ENCODE measurements at regions not wholly inside any gene's neighbourhood (a gene's known extent, or its start where the extent isn't known, plus 50 kb on each side); places are given as distances from the start of the nearest gene placed in this dataset.

DNA sequence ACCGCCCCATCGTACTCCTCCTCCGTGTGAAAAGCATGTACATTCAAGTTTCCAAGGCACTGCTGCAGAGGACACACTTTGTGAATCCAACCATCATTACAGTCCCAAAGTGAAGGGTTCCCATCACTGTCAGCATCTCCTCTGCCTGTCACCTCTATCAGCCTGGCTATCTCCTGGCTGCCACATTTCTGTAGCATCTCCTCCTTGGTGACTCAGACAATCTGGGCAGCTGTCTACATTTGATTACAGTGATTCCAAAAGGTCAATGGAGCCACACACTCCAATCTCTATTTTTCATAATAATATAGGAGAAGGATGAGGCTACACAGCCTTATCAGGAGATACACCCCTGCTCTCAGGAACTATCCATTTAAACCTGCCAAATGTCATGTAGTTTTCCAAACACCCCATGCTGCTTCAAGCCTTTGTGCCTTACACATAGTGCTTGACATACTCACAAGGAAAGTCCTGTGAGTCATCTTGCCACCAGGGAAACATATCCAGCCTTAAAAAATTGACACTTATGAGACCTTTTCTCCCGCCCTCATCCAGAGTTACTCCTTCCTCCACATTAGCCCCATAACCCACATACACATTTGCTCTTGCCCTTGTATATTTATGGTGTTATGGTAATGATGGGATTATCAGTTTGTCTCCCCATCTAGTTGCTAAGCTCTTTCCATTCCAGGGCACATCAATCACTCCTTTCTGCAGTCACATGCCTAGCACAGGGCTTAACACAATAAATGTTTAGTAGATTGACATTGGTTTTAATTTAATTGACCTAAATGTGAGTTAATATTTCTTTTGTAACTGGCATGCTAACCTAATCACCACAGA is 250.1 kb upstream of the CDH5 start:
- no peaks in the 10 kb centered on the region for H3K36me3 Mint-ChIP-seq (ENCODE audit: low read depth)
- H3K4me1 Mint-ChIP-seq (ENCODE audit: low read depth), result no peaks in the 10 kb centered on the region
- DNase-seq (ENCODE audit: low spot score), result no peak
- intact Hi-C loops (cut with micrococcal nuclease), result no loop called here
- no peak overlapping the region for H3K27ac Mint-ChIP-seq
- H3K4me3 Mint-ChIP-seq, result no peak overlapping the region
- H3K9me3 Mint-ChIP-seq, result no peaks in the 10 kb centered on the region
- H3K27me3 Mint-ChIP-seq (ENCODE audit: insufficient read depth), result no peaks in the 10 kb centered on the region

DNA sequence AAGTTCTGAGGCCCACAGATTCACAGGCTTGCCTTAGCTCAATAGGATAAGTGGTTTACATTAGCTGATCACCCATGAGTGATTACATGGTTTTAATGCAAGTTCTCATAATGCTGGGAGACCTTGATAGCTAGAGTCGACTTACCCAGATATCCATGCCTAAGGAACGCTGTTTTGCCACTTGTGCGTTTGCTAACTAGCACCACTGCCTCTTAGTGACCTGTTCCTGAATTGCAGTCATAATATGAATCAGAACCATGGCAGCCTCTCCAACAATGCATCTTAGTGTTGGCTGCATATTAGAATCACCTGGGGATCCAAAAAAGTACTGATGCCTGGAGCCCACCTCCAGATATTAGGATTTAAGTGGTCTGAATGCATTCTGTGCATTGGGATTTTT is 251.1 kb upstream of the CDH5 start:
- no peaks in the 10 kb centered on the region for H3K36me3 Mint-ChIP-seq (ENCODE audit: low read depth)
- DNase-seq (ENCODE audit: low spot score), result no peak
- H3K27ac Mint-ChIP-seq, result no peak overlapping the region
- no peaks in the 10 kb centered on the region for H3K27me3 Mint-ChIP-seq (ENCODE audit: insufficient read depth)
- no peaks in the 10 kb centered on the region for H3K4me1 Mint-ChIP-seq (ENCODE audit: low read depth)
- no peaks in the 10 kb centered on the region for H3K9me3 Mint-ChIP-seq
- H3K4me3 Mint-ChIP-seq, result no peak overlapping the region
- intact Hi-C loops (cut with micrococcal nuclease), result no loop called here

DNA sequence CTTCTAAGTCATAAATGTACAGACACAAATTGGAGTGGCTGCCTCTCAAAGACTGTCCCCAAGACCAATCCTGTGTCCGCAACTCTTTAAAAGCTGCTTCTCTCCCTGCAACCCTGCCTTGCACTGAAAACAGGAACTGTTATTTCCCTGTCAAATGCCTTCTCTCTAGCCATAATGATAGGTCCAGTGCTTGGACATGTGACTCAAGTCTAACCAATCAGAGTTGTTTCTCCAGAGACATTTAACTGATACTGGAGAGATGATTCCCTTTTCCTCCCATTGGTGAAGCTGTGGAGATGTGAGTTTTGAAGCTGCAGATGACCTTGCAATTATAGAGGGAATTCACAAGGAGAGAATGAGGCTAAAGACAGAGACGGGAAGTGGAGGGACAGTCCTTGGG is 253.3 kb upstream of the CDH5 start:
- no peak for DNase-seq (ENCODE audit: low spot score)
- Mint-ChIP-seq H3K4me3 (no peak overlapping the region), H3K27me3 (ENCODE audit: insufficient read depth) (no peaks in the 10 kb centered on the region), H3K27ac (no peak overlapping the region), H3K9me3 (no peaks in the 10 kb centered on the region), H3K36me3 (ENCODE audit: low read depth) (no peaks in the 10 kb centered on the region), H3K4me1 (ENCODE audit: low read depth) (no peaks in the 10 kb centered on the region)
- intact Hi-C loops (cut with micrococcal nuclease), result no loop called here

DNA sequence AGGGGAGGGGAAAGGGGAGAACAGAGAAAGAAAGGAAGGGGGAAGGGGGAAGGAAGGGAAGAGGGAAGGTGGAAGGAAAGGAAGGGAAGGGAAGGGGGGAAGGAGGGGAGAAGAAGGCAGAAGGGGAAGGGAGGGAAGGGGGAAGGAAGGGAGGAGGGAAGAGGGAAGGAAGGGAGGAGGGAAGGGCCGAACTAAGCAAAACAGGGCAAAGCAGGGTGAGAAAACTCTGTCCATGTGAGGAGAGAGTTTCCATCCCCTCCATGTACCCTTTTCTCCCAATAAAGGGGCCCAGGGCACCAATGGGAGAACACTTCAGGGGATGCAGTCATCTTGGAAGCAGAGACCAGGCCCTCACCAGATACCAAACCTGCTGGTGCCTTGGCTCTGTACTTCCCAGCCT is 256.8 kb upstream of the CDH5 start:
- no peak overlapping the region for H3K27ac Mint-ChIP-seq
- H3K4me3 Mint-ChIP-seq, result no peak overlapping the region
- intact Hi-C loops (cut with micrococcal nuclease), result no loop called here
- H3K4me1 Mint-ChIP-seq (ENCODE audit: low read depth), result no peaks in the 10 kb centered on the region
- no peaks in the 10 kb centered on the region for H3K36me3 Mint-ChIP-seq (ENCODE audit: low read depth)
- DNase-seq (ENCODE audit: low spot score), result no peak
- H3K9me3 Mint-ChIP-seq, result no peaks in the 10 kb centered on the region
- peaks cover 2% of the 10 kb centered on the region for H3K27me3 Mint-ChIP-seq (ENCODE audit: insufficient read depth)

DNA sequence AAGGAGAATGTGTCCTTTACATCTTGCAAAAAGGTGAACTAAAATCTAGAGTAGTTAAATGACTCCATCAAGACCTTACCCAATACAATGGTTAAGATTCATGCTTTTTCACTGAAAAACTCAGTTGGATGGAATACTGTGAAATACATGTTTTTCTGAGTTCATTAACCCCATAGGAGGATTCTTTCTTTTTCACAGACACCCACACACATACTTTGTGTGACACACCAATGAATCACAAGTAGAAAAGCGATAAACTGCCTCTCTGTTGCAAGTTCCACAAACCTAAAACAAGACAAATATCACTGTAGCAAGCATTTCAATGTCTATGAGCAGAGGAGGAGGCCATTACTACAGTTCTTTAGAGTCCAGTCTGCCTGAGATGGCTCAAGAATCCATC is 258.8 kb upstream of the CDH5 start:
- H3K9me3 Mint-ChIP-seq, result no peaks in the 10 kb centered on the region
- no peaks in the 10 kb centered on the region for H3K4me1 Mint-ChIP-seq (ENCODE audit: low read depth)
- no peak for DNase-seq (ENCODE audit: low spot score)
- no peak overlapping the region for H3K27ac Mint-ChIP-seq
- H3K36me3 Mint-ChIP-seq (ENCODE audit: low read depth), result no peaks in the 10 kb centered on the region
- peaks cover 2% of the 10 kb centered on the region for H3K27me3 Mint-ChIP-seq (ENCODE audit: insufficient read depth)
- intact Hi-C loops (cut with micrococcal nuclease), result no loop called here
- no peak overlapping the region for H3K4me3 Mint-ChIP-seq

DNA sequence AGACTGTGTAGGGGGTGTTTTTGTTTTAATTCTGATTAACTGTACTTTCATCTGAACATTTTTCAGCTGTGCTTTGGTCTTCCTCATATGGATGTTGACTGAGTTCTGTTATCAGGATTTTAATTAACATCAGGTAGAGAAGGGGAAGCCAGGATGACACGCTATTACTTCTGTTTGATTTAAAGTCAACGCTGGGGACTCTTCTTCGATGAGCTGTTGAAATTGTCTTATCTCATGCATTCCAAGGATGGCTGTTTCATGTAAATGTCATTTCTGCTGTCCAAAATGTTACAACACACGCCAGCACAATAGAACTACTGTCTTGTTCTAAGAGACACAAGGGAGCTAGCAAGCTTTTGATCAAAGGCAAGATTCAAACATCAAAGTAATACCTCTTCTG is 263.3 kb upstream of the CDH5 start:
- Mint-ChIP-seq H3K4me1 (ENCODE audit: low read depth) (no peaks in the 10 kb centered on the region), H3K9me3 (no peaks in the 10 kb centered on the region), H3K4me3 (no peak overlapping the region), H3K27ac (no peak overlapping the region), H3K27me3 (ENCODE audit: insufficient read depth) (peaks cover 2% of the 10 kb centered on the region), H3K36me3 (ENCODE audit: low read depth) (no peaks in the 10 kb centered on the region)
- intact Hi-C loops (cut with micrococcal nuclease), result no loop called here
- DNase-seq (ENCODE audit: low spot score), result no peak

DNA sequence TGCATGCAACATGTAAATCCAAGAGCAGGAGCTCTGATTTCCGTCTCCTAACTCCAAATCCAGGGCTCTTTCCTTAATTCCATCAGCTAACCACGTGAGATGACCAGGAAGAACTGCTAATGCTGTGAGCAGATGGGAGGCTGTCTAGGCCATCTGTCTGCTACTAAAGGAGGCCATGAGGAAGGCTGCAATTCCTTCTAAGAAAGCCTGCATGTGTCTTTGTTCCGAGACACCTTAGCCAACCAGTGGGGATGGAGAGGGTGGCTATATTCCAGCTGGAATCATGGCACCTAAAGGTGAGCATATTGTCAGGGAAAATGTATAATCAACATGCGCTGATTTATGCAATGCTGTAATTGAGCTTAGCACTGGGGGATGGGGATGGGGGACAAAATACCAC is 267.2 kb upstream of the CDH5 start:
- Mint-ChIP-seq H3K27me3 (ENCODE audit: insufficient read depth) (no peaks in the 10 kb centered on the region), H3K4me3 (no peak overlapping the region), H3K27ac (no peak overlapping the region), H3K36me3 (ENCODE audit: low read depth) (no peaks in the 10 kb centered on the region), H3K4me1 (ENCODE audit: low read depth) (no peaks in the 10 kb centered on the region), H3K9me3 (no peaks in the 10 kb centered on the region)
- intact Hi-C loops (cut with micrococcal nuclease), result no loop called here
- DNase-seq (ENCODE audit: low spot score), result no peak

DNA sequence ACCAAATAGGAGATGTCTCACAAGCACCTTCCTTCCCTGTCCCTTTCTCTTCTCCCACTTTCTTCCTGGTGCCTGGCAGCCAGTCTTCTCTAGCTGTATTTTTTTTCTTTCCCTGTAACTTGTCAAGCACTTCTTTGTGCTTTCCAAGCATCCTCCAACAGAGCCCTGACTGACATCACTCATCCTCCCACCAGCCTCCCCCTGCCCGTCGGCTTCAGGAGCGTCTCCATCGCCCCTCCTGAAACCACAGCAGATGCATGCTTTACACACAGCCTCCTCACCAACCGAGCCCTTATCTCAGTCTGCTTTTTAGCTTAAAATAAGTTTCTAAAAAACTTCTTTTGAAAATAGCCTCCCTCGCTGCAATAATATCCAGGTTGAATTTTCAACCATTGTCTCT is 268.7 kb upstream of the CDH5 start:
- DNase-seq (ENCODE audit: low spot score), result no peak
- H3K4me3 Mint-ChIP-seq, result no peak overlapping the region
- no peaks in the 10 kb centered on the region for H3K9me3 Mint-ChIP-seq
- H3K4me1 Mint-ChIP-seq (ENCODE audit: low read depth), result no peaks in the 10 kb centered on the region
- intact Hi-C loops (cut with micrococcal nuclease), result no loop called here
- no peaks in the 10 kb centered on the region for H3K36me3 Mint-ChIP-seq (ENCODE audit: low read depth)
- no peak overlapping the region for H3K27ac Mint-ChIP-seq
- no peaks in the 10 kb centered on the region for H3K27me3 Mint-ChIP-seq (ENCODE audit: insufficient read depth)

DNA sequence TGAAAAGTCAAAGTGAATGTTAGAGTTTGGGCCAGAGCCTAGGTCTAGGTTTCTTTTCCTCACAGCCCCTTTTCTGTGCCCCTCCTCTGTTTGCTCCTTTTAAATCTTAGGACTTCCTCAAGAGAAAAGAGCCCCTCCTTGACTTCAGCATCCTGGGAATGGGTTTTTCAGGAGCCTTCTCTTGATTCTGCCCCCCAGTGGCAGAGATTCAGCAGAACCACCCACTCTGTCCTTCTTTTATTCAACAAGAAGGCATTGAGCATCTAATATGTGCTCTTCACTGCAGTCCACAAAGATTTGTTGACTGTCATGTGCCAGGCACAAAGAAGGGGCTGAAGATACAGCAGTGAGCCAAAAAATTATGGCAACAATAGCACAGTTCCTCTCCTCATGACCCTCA is 270.8 kb upstream of the CDH5 start:
- Mint-ChIP-seq H3K36me3 (ENCODE audit: low read depth) (no peaks in the 10 kb centered on the region), H3K4me3 (no peak overlapping the region), H3K9me3 (no peaks in the 10 kb centered on the region), H3K4me1 (ENCODE audit: low read depth) (no peaks in the 10 kb centered on the region), H3K27me3 (ENCODE audit: insufficient read depth) (no peaks in the 10 kb centered on the region), H3K27ac (no peak overlapping the region)
- DNase-seq (ENCODE audit: low spot score), result no peak
- intact Hi-C loops (cut with micrococcal nuclease), result no loop called here

DNA sequence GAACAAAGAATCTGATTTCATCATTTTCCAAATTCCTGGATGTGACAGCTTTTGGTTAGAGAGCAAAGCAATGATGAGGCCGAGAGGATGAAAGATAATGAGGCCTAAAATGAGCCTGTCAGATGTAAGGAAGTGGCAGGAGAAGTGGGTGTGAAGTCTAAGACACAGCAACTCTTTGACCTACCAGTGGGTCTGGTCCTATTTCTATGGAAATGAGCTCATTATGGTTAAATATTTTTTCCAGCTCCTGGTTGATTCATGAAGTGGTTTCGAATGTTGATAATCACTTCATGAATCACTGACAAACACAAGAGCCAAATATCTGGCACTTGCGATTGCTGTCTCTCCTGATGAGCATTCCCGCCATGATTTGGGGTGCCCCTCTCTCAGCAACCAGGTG is 273.3 kb upstream of the CDH5 start:
- no peaks in the 10 kb centered on the region for H3K9me3 Mint-ChIP-seq
- H3K36me3 Mint-ChIP-seq (ENCODE audit: low read depth), result no peaks in the 10 kb centered on the region
- H3K4me3 Mint-ChIP-seq, result no peak overlapping the region
- H3K27ac Mint-ChIP-seq, result no peak overlapping the region
- DNase-seq (ENCODE audit: low spot score), result no peak
- intact Hi-C loops (cut with micrococcal nuclease), result no loop called here
- no peaks in the 10 kb centered on the region for H3K27me3 Mint-ChIP-seq (ENCODE audit: insufficient read depth)
- no peaks in the 10 kb centered on the region for H3K4me1 Mint-ChIP-seq (ENCODE audit: low read depth)

DNA sequence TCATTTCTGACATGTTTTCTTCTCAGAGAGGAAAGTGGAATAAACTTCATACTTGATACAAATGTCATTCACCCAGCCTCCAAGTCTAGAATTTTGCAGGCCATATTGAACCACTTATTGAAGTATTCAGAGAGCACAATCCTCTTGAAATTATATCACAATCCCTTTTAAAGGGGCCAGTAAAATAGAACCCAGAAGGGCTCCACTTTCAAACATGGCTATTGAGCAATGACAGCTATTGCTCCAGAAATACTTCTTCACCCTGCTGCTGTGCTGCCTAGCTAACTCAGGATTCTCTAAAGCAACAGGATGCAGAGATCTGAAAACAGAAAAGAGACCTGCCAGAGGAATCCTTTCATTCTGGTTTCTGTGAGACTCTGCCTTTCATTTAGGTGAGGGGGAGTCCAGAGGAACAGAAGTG is 275.0 kb upstream of the CDH5 start:
- DNase-seq (ENCODE audit: low spot score), result no peak
- Mint-ChIP-seq H3K4me1 (ENCODE audit: low read depth) (no peaks in the 10 kb centered on the region), H3K36me3 (ENCODE audit: low read depth) (no peaks in the 10 kb centered on the region), H3K27ac (no peak overlapping the region), H3K27me3 (ENCODE audit: insufficient read depth) (no peaks in the 10 kb centered on the region), H3K4me3 (no peak overlapping the region), H3K9me3 (no peaks in the 10 kb centered on the region)
- intact Hi-C loops (cut with micrococcal nuclease), result no loop called here

DNA sequence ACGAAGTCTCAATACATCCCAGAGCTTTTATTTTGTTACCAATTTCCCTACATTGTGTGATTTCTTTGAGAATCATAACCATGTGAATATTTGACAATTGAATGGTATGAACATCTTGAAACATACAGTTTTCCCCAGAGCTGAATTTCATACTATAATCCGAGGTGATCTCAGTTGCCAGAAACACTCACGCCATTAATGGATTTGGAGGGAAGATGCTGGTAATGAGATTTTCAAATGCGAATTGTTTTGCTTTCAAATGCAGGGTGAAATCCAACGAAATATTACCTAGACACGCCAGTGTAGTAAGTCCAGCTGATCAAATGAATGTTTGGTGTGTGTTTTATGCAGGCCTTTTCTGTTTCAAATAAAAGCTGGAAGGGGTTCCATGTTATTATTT is 277.8 kb upstream of the CDH5 start:
- no peaks in the 10 kb centered on the region for H3K36me3 Mint-ChIP-seq (ENCODE audit: low read depth)
- no peaks in the 10 kb centered on the region for H3K9me3 Mint-ChIP-seq
- H3K4me1 Mint-ChIP-seq (ENCODE audit: low read depth), result no peaks in the 10 kb centered on the region
- no peak overlapping the region for H3K4me3 Mint-ChIP-seq
- DNase-seq (ENCODE audit: low spot score), result no peak
- intact Hi-C loops (cut with micrococcal nuclease), result no loop called here
- no peak overlapping the region for H3K27ac Mint-ChIP-seq
- no peaks in the 10 kb centered on the region for H3K27me3 Mint-ChIP-seq (ENCODE audit: insufficient read depth)

DNA sequence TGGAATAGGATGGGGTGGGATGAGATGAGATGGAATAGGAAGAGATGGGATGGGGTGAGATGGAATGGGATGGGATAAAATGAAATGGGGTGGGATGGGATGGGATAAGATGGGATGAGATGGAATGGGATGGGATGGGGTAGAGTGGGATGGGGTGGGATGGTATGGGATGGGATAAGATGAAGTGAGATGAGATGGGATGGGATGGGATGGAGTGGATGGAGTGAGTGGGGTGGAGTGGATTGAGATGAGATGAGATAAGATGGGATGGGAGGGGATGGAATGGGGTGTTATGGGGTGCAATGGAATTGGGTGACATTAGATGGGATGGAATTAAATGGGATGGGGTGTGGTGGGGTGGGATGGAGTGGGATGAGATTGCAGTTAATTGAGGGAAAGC is 279.2 kb upstream of the CDH5 start:
- H3K27ac Mint-ChIP-seq, result no peak overlapping the region

DNA sequence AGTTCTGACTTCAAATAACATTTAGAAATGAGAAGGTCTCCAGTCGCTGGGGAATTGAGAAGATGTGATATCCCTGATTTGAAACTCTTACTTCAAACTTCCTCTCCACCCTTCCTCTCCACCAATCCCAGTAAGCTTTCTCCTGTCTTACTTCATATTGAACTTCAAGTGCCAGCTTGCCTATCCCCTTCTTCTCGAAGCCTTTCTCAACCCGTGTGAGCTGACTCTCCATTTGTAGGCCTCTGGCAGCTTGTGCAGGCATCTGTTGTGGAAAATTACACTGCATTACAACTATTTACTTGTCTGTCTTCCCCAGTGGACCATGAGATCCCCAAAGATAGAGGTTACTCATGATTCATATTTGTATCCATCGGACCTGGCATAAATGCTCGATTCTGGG is 280.8 kb upstream of the CDH5 start:
- H3K4me3 Mint-ChIP-seq, result no peak overlapping the region
- intact Hi-C loops (cut with micrococcal nuclease), result no loop called here

More for the DNA sequence above, 279.2 kb upstream of the CDH5 start:
- Mint-ChIP-seq H3K27me3 (ENCODE audit: insufficient read depth) (no peaks in the 10 kb centered on the region), H3K4me1 (ENCODE audit: low read depth) (no peaks in the 10 kb centered on the region), H3K9me3 (no peaks in the 10 kb centered on the region), H3K36me3 (ENCODE audit: low read depth) (no peaks in the 10 kb centered on the region), H3K4me3 (no peak overlapping the region)
- no peak for DNase-seq (ENCODE audit: low spot score)
- intact Hi-C loops (cut with micrococcal nuclease), result no loop called here

More for the DNA sequence above, 280.8 kb upstream of the CDH5 start:
- H3K9me3 Mint-ChIP-seq, result no peaks in the 10 kb centered on the region
- no peaks in the 10 kb centered on the region for H3K36me3 Mint-ChIP-seq (ENCODE audit: low read depth)
- no peak overlapping the region for H3K27ac Mint-ChIP-seq
- no peak for DNase-seq (ENCODE audit: low spot score)
- H3K4me1 Mint-ChIP-seq (ENCODE audit: low read depth), result no peaks in the 10 kb centered on the region
- peaks cover 3% of the 10 kb centered on the region for H3K27me3 Mint-ChIP-seq (ENCODE audit: insufficient read depth)
